GM19025 (cell line): ENCODE measurements at regions not wholly inside any gene's neighbourhood (a gene's known extent, or its start where the extent isn't known, plus 50 kb on each side); places are given as distances from the start of the nearest gene placed in this dataset.
A peak's percentile ranks its signal among the peaks of the same experiment; 100 is the strongest.
"Not testable (repeated sequence)": the region's sequence is repeated elsewhere in the genome, so short reads cannot be mapped to it uniquely, and the experiment has no call there.

ENCODE experiments used
- ATAC-seq: cut with Tn5 transposase; IDR thresholded peaks from one replicate; pipeline ENCODE4 v1.9.1; 2021; ENCODE audit warnings: mild to moderate bottlenecking, low read depth, moderate library complexity; ENCODE audit not compliant: unreplicated experiment

DNA sequence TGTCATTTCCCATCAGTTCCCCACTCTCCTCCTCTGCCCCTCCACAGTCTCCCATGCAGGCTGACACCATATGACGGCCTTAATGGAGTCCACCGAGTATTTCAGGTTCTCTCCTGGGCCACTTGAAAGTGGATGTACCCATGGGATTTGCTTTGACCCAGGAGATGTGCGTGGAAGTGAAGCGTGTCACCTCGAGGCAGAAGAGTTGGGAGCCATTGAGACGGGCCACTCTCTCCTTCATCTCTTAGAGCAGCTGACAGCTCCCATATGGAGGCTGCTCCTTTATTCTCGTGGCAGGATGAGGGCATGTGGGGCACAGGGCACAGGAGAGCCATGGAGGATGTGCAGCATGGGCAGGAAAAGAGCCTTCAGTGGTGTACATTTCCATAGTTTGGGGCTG lies 144.7 kb upstream of the CRYM start:
- ATAC-seq = not testable (repeated sequence)

DNA sequence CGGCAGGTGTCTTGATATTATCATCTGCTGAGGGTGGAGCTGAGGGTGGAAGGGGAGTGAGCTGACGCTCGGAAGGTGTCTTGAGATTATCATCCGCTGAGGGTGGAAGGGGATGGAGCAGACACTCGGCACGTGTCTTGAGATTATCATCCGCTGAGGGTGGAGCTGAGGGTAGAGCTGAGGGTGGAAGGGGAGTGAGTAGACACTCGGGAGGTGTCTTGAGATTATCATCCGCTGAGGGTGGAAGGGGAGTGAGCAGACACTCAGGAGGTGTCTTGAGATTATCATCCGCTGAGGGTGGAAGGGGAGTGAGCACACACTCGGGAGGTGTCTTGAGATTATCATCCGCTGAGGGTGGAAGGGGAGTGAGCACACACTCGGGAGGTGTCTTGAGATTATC lies 126.6 kb upstream of the CRYM start:
- ATAC-seq = not testable (repeated sequence)

DNA sequence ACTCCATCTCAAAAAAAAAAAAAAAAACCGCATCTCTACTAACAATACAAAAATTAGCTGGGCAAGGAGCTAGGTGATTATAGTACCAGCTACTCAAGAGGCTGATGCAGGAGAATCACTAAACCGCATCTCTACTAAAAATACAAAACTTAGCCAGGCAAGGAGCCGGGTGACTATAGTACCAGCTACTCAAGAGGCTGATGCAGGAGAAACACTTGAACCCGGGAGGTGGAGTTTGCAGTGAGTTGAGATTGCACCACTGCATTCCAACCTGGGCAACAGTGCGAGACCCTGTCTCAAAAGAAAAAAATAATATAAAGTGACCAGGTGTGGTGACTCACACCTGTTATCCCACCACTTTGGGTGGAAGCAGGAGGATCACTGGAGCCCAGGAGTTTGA lies 119.8 kb upstream of the CRYM start:
- ATAC-seq = not testable (repeated sequence)

DNA sequence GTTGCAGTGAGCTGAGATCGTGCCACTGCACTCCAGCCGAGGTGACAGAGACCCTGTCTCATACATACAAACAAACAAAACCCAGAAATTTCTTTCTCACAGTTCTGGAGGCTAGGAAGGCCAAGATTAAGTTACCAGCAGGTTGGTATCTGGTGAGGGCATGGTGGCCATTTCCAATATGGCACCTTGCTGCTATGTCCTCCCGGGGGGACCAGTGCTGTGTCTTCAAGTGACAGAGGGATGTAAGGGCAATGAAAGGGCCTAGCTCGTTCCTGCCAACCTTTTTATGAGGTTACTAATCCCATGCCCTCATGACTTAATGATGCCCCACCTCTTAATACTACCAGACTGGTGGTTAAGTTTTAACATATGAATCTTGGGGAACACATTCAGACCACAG lies 118.5 kb upstream of the CRYM start:
- not testable (repeated sequence) for ATAC-seq

DNA sequence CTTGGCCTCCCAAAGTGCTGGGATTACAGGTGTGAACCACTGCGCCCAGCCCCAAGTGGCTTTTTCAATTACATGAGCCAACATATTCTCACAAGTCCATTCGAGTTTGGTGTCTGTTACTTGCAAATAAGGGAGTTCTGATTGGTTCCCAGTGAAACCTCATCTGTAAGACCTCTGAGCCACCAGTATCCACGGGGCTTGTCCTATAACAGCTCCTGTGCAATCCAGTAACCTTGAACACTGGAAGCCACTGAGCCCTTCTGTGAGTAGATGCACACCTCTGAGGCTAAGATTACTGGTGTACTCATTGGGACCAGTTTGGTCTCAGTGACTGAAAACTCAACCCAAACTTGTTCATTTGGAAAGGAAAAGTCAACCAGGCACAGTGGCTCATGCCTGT lies 112.5 kb upstream of the CRYM start:
- not testable (repeated sequence) for ATAC-seq

DNA sequence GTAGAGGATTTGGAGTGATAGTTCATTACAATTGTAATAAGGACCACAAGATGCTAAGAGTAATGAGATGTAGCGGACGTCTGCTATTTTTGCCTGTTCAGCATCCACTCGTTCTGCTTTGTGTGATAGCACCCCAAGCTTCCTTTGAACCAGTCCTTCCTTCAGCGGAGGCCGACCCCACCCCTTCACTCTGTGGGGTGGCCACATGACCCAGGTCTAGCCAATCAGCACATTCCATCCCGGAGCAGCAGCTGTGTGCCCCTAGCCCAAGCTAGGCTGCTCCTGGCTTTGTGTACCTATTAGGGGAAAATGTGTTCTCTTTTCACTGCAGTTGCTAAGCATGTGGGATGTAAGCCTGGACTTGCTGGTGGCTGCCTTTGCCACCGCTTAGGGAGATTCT lies 111.8 kb upstream of the CRYM start:
- not testable (repeated sequence) for ATAC-seq

DNA sequence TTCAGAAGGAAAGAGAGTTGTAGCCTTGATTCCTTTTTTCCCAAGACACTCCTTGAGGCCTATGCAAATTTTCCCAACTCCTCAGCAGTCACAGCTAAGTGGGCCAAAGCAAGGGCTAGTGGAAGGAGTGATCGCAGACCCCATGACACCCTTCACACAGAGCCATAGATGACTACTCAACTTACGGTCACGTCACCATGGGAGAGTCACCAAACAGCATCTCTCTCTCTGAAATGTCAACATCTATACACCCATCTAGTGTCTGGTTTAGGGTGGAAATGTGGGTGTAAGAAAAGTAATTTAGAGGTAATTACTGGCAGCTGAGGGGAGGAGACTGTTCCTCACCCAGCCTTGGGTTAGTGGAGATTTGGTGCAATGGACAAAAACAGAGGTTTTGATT lies 109.7 kb upstream of the CRYM start:
- not testable (repeated sequence) for ATAC-seq

DNA sequence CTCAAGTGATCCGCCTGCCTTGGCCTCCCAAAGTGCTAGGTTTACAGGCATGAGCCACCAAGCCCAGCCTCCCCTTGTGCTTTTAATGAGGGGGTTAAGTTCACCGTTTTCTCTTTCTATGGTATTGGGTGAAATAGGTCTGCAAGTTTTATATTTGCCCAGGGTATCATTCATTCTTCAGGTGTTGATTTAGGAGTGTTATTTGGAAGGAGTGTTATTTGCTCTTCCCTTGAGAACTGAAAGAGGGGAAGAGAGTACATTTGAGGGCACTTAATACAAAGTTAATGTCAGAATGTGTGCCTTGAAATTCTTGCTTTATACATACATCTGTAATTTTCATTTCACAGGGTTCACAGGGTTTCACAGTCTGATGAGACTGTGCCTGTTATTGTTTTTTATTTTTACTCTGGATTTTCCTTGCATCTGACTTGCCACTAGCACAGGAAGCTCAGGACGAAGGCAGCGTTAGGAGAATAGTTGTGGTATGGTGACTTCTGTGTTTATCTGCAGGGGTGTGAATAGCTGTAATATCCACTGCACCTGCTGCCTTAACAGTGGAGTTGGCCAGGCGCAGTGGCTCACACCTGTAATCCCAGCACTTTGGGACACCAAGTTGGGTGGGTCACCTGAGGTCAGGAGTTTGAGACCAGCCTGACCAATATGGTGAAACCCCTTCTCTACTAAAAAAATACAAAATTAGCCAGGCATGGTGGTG lies 108.3 kb upstream of the CRYM start:
- not testable (repeated sequence) for ATAC-seq

DNA sequence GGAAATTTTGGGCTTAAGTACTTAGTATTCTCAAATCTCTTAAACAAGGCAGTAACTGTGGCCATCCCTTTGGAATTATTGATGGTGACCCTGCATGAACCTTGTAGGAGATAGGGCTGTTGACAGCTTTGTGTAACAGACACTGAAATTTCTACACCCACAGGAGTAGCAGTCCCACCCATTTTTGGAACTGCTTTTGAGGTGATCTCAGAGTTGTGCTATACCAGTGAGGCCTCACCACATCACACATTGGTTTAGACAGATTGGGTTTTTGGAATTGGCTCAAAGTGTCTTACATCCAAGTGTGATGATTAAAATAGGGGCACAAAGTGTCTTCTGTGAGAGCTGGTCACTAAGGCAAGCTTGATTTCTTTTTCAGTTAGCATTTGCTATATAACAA lies 105.6 kb upstream of the CRYM start:
- not testable (repeated sequence) for ATAC-seq

DNA sequence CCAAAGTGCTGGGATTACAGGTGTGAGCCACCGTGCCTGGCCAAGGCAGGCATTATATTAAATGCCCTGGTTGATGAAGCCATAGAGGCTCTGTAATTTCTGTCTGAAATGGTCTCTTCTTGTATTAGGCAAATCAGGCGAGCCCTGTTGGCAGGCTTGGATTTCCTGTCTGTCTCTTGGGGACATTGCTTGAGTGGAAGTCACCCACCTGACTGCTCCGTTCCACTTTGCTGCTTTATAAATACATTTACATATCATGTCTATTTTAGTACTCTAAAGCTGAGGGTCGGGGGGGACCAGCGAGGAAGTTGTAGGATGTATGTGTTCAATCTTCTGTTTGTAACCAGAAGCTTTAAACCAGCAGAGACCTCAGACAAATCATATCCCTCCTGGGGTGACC lies 101.6 kb upstream of the CRYM start:
- not testable (repeated sequence) for ATAC-seq

DNA sequence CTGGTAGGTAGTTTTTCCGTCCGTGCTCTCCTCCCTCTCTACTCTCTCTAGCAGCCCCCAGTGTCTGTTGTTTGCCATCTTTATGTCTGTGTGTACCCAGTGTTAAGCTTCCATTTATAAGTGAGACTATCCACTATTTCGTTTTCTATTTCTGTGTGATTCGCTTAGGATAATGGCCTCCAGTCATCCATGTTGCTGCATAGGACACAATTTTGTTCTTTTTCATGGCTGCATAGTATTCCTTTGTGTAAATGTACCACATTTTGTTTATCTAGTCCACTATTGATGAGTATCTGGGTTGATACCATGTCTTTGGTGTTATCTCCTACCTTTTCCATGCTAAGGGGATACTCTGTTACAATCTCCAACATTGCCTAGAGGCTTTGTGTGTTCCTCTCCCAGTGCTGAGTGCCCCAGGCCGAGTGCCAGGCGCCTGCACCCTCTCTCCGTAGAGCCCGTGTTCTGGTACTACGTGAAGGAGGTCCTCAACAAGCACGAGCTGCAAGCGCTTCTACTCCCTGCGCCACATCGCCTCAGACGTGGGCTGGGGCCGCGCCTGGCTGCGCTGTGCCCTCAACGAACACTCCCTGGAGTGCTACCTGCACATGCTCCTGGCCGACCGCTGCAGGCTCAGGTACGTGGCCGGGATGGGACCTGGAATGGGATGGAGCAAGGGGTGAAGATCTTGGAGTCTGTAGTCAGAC lies 98.3 kb upstream of the CRYM start:
- ATAC-seq = not testable (repeated sequence)

DNA sequence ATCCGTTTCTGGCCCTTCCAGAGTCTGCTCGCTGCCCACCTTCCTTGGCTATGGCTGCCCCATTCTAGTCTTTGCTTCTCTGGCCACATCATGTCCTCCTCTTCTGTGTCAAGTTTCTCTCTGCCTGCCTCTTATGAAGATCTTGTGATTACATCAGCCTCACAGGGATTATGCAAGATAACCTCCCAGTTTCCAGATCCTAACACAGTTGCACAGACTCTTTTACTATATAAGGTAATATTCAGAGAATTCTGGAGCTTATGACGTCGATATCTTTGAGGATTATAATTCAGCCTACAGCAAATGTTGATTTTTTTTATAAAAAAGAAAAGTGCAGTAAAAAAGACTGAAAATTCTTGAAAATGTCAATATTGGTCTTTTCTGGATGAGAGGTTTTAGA lies 97.2 kb upstream of the CRYM start:
- not testable (repeated sequence) for ATAC-seq

DNA sequence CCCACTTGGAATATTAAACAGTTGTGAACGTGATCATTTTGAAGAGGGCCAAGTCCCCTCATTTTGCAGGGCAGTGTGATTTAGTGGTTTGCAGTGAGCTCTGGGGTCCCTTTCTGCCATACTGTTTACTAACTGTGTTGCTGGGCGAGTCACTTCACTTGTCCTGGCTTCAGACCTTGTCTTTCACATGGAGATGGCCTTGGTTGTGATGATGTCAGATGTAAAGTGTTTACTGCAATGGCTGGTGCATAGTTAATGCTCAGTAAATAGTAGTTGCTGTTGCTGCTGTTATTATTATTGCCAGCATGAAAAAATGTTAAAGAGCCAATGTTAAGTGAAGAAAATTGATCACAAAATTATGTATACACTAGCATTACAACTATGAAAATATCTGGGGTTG lies 95.4 kb upstream of the CRYM start:
- ATAC-seq = not testable (repeated sequence)

DNA sequence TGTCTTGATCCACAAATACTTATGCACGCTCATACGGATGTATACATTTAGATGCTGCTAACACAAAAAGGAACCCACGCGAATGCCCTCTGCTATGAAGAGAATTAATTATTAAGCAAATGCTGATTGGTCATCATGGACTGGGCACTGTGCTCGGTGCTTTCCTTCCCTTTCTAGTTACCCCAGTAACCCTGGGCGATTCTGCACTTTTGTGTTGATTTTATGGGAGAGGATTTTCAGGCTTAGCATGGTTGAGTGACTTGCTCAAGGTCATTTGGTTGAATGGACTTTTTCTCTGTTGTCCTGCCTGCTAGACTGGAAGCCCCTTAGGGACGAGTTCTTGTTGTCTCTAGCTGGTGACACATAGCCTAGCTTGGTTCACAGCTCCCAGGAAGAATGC lies 94.8 kb upstream of the CRYM start:
- ATAC-seq = not testable (repeated sequence)

DNA sequence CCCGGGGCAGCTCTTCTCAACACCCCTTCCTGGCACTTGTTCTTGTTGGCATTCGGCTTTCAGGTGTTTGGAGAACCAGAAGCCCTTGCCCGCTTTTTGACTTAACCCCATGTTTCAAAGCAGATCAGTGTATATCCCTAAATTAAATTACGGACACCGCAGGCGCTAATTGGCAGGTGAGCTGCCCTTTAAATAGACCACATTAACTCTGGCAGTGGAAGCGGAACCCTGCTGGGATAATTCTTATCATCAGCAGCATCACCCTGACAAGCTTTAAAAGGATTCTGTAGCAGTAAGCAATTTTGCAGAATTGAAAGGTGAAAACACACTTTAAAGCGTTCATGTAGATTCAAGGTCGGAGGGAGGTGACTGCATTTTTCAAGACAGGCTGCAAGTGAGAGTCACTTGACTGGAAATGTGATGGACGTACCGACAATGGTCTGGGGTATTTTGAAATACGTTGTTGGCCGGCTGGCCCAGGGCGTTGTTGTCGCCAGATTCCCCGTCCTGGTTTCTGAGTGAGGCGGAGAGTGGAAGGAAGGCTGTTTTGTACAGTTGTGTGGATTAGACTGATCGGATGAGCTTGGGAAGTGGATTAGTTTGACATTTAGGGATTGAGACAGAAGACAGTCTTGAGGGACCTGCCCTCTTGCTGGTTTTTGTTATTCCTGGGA lies 94.2 kb upstream of the CRYM start:
- not testable (repeated sequence) for ATAC-seq

DNA sequence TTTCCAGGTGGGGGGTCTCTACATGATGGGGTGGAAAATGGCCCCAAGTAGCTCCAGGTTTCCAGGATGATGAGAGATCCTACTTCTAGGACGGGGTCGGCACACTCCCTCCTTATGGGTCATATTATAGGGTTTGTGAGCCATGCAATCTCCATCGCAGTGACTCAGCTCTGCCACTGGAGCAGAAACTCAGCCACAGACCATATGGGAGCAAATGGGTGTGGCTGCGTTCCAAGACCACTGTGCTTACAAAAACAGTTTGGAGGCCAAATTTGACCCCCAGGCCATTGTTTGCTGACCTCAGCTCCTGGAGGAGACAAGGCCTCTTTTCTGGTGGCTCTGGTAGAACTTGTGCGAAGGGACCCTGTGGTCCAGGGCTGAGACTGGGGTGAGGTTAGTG lies 92.7 kb upstream of the CRYM start:
- ATAC-seq = not testable (repeated sequence)

DNA sequence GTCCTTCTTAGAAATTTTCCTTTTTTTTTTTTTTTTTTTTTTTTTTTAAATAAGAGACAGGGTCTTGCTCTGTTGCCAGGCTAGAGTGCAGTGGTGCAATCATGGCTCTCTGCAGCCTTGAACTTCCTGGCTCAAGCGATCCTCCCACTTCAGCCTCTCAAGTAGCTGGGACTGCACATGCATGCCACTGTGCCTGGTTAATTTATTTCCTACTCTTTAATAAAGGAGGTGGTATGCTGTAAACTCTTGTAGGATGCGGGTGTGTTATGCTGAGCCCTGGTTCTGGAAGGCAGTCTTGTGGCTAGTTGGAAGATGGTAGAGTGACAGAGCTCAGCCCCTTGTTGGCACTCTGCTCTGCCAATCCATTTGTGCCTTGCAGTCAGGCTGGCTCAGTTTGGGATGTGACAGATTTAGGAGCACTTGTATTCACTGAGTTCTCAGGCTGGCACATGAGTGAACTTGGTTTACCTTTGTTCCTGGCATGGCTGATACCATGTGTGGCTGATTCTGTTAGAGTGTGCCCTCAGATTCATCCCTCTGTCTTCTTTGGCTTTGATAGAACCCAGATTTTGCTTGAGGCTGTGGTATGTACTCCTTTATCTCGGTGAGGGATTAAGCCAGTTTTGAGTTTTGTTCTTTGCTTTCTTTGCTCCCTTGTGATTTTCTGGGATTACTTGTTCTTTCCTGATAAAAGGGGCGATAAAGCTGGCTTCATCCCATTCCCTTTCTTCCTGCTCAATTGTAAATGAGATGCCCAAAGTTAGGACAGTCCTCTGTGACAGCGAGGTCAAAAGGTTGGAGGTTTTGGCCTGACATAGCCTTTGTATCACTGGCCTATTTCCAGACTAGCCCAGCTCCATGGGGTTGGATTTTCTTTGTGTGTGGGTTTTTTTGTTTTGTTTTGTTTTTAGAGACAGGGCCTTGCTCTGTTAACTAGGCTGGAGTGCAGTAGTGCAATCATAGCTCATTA lies 91.2 kb upstream of the CRYM start:
- not testable (repeated sequence) for ATAC-seq

DNA sequence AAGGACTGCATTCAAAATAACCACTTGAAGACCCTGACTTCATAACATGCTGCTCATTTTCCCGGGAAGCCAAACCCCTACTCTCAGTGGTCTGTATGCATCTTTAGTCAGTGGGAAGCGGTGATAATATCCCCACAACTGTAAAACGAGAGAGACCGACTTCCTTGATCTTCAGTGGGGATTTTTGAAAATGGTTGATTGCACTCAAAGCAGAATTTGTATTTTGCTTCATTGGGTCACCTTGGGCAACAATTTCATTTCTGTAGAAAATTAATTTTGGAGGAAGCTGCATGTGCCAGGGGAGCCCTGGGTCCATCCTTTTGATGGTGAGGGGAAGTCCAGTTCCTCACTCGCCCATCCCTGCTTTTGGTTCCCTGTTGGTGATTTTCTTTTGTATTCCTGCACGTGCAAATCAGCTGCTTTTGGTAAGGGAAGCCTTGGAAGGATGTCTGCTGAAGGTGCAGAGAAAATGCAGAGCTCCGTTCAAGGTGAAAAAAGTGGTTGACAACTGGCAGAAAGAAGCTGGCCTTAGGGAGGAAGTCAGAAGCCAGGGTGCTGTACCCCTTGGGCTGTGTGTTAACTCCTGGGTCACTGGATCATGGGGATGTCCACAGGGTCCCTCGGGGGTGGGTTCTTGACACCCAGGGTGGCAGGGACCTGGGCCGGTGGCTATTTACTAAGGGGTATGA lies 89.8 kb upstream of the CRYM start:
- not testable (repeated sequence) for ATAC-seq

DNA sequence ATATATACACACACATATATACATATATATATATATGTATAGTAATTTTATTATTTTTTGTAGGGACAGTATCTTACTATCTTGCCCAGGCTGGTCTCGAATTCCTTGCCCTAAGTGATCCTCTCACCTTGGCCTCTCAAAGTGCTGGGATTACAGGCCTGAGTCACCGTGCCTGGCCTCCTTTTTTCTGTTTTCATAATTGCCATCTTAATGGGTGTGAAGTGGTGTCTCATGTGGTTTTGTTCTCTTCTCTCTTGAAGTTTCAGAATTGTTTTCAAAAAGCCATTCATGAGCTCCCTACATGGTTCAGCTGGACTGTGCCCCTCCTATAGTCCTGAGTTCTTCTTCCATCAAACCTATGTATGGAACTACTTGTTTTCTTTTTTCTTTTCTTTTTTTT lies 88.9 kb upstream of the CRYM start:
- not testable (repeated sequence) for ATAC-seq

DNA sequence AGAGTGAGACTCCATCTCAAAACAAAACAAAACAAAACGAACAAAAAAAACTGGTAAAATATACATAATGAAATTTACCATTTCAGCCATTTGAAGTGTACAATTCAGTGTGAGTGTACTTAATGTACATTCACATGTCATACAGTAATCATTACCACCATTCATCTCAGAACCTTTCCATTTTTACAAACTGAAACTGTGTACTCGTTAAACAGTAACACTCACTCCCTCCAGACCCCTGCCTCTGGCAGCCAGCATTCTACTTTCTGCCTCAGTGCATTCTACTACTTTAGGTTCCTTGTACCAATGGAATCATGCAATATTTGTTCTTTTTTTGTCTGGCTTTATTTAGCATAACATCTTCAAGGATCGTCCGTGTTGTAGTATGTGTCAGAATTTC lies 87.5 kb upstream of the CRYM start:
- ATAC-seq = peak; percentile 33
